Colonic mucosa (tissue), 4 donors: ENCODE measurements at regions not wholly inside any gene's neighbourhood (a gene's known extent, or its start where the extent isn't known, plus 50 kb on each side); places are given as distances from the start of the nearest gene placed in this dataset.

ENCODE experiments used
- DNase-seq: peaks from one replicate; pipeline ENCODE4 v3.0.0-alpha.2; 2020
- H3K27ac ChIP-seq: fragments of 200-600 bp; one replicate; pipeline ENCODE4 v1.8.0; 2021
- H3K27me3 ChIP-seq: fragments of 200-600 bp; one replicate; pipeline ENCODE4 v1.8.0; 2021
- H3K36me3 ChIP-seq: fragments of 200-600 bp; one replicate; pipeline ENCODE4 v1.8.0; 2021
- H3K4me1 ChIP-seq: fragments of 200-600 bp; one replicate; pipeline ENCODE4 v1.8.0; 2021; ENCODE audit warnings: mild to moderate bottlenecking
- H3K4me3 ChIP-seq: fragments of 200-600 bp; one replicate; pipeline ENCODE4 v1.8.0; 2021
- H3K9ac ChIP-seq, 2 donors: one replicate each; pipeline ENCODE4 v1.7.0; 2013; ENCODE audit warnings: control low read depth in 2 of 2, low read depth in 2 of 2, low read length in 2 of 2
- H3K9me3 ChIP-seq: fragments of 200-600 bp; one replicate; pipeline ENCODE4 v1.8.0; 2021
- intact Hi-C: fragments of 100-400 bp; cut with DNase I; formaldehyde crosslinking; loops from one replicate; pipeline ENCODE4 v1.14.1; 2022
- TF ChIP-seq, protein P1 (sequence below): fragments of 200-600 bp; IDR thresholded peaks from one replicate; pipeline ENCODE4 v1.8.0; 2022; ENCODE audit warnings: antibody characterized with exemption, mild to moderate bottlenecking
- donor health status: healthy.
- donor health status: DM: no; HTN: no; CAD: no.
- donor health status: DM: no; HTN: no; CAD: no.

DNA sequence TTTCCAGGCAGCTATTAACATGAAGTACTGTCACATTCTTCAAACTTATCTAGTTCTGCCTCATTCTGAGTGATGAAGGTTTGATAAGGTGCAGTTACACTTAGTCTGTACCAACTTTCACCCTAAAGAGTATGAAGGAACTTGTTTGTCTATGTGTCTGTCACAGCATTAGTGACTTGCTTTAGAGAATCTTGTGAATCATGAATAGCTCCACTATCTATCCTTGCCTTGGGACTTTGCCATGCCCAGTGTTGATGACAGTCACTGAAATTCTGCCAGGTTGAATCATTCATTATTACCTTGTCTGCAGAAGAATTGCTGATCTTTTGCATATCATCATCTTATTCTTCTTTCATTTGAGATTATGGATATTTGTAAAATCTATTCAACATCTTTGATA lies 50.9 kb upstream of the A1CF start:
- TF ChIP-seq, protein P1, sequence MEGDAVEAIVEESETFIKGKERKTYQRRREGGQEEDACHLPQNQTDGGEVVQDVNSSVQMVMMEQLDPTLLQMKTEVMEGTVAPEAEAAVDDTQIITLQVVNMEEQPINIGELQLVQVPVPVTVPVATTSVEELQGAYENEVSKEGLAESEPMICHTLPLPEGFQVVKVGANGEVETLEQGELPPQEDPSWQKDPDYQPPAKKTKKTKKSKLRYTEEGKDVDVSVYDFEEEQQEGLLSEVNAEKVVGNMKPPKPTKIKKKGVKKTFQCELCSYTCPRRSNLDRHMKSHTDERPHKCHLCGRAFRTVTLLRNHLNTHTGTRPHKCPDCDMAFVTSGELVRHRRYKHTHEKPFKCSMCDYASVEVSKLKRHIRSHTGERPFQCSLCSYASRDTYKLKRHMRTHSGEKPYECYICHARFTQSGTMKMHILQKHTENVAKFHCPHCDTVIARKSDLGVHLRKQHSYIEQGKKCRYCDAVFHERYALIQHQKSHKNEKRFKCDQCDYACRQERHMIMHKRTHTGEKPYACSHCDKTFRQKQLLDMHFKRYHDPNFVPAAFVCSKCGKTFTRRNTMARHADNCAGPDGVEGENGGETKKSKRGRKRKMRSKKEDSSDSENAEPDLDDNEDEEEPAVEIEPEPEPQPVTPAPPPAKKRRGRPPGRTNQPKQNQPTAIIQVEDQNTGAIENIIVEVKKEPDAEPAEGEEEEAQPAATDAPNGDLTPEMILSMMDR, result no peak
- no peaks in the 10 kb centered on the region for H3K36me3 ChIP-seq
- intact Hi-C loops, result no loop called here
- no peak overlapping the region for H3K27ac ChIP-seq
- H3K4me3 ChIP-seq, result no peak overlapping the region
- no peak for DNase-seq
- no peak overlapping the region for H3K9ac ChIP-seq
- H3K4me1 ChIP-seq, result no peaks in the 10 kb centered on the region
- no peaks in the 10 kb centered on the region for H3K9me3 ChIP-seq
- H3K27me3 ChIP-seq, result no peaks in the 10 kb centered on the region

DNA sequence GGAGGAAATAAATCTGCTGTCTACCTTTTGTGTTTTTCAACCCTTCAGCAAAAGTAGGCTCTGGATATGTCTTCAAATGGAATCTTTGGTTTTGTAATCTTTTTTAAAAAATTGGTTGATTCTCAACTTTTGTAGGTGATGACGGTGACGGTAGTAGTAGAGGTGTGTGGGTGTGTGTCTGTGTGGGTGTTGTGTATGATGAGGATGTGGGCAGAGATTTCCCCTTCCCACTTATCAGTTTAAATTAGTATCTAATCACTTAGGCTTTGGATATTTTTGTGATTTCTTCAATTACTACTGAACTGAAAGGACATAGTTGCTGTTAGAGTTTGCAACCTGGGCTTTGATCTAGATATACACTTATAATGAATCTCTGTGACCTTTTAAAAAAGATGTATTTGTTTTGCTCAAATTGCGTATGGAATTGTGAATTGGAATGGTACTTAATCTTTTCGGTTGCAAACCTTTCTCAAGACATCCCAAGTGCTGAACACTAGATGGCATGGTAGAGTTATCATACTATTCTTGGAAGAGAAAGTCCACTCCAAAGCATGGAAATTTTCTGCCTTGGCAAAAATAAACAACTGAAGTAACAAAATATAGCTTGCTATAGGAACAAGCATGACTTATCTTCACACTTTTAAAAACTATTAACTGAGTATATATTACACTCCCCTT lies 51.9 kb upstream of the A1CF start:
- intact Hi-C loops, result no loop called here
- no peaks in the 10 kb centered on the region for H3K36me3 ChIP-seq
- no peaks in the 10 kb centered on the region for H3K27me3 ChIP-seq
- H3K4me3 ChIP-seq, result no peak overlapping the region
- TF ChIP-seq, protein P1, result no peak
- no peak overlapping the region for H3K9ac ChIP-seq
- no peaks in the 10 kb centered on the region for H3K4me1 ChIP-seq
- H3K27ac ChIP-seq, result no peak overlapping the region
- DNase-seq, result peak; percentile 25
- no peaks in the 10 kb centered on the region for H3K9me3 ChIP-seq

DNA sequence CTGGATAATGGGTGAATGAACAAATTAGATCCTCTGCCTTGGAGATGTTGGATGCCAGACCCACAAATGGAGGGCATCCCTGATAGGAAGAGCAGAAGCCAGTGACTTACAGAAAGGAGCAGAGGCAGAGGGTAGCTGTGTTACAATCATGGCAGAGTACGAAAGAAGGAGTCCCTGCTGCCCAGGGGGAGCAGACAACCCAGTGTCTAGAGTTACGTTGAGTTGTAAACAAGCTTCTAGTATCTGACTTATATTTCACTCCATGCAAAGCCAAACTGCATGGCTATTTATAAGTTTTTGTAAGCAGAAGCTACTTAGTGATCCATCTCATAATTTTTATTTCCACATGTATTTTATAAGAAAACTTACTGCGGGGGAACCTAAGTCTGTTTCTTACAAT lies 56.2 kb upstream of the A1CF start:
- intact Hi-C loops, result no loop called here
- DNase-seq, result no peak

DNA sequence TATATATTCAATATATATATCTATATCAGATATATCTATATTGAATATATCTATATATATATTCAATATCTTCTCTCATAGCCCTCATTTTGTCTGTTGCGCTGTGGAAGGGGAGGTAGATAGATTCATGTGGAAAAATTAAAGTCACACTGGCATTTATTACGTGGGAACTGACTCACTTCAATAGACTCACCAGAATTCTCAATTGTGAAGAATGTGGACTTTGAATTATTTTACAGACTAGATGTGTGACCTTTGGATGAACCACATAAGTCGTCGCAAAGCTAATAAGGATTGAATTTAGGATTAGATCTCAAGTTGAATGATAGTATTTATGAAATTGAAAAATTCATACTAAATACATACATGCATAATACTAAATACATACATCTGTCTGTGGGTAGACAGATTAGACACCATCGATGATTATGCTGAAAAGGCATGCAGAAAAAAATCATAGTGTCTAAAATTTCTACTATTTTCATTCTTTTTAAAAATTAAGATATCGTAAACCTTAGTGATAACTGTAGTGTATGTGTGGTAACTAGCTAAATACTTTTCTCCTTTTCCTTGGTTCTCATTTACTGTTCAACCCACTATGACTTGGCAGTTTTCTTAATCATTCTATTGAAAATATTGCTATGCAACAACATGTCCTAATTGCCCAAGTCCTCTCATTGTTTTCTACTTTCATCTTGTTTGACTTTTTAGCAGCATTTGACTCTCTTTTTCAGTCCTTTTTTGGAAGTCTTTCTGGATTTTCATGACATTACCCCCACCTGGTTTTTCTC lies 61.8 kb upstream of the A1CF start:
- DNase-seq, result no peak
- no peak overlapping the region for H3K9ac ChIP-seq

More for the DNA sequence above, 56.2 kb upstream of the A1CF start:
- Histone ChIP-seq H3K27me3 (no peaks in the 10 kb centered on the region), H3K4me3 (no peak overlapping the region), H3K36me3 (no peaks in the 10 kb centered on the region), H3K9me3 (no peaks in the 10 kb centered on the region), H3K27ac (no peak overlapping the region), H3K4me1 (no peaks in the 10 kb centered on the region), H3K9ac (no peak overlapping the region)
- TF ChIP-seq, protein P1, result no peak

DNA sequence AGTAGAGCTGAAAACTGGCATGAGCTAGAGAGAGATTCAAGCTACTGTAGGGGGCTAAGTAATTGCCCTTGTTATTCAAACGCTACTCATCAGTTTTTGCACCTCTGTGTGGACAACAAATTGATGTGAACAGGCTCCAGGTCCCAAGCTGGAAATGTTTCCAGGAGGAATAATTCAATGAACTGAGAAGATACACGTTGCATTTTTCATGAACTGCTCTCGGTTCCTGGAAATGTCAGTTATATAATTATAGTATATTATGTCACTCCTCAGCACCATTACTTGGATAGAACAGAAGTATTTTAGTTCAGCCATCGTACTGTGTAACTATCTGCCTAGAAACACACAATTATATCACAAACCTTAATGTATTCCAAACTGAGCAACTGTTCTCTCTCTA lies 65.9 kb upstream of the A1CF start:
- no peak for DNase-seq
- TF ChIP-seq, protein P1, result no peak
- H3K4me1 ChIP-seq, result no peaks in the 10 kb centered on the region
- no peak overlapping the region for H3K4me3 ChIP-seq
- H3K9ac ChIP-seq, result no peak overlapping the region
- no peaks in the 10 kb centered on the region for H3K27me3 ChIP-seq
- no peaks in the 10 kb centered on the region for H3K36me3 ChIP-seq
- H3K27ac ChIP-seq, result no peak overlapping the region
- no peaks in the 10 kb centered on the region for H3K9me3 ChIP-seq
- intact Hi-C loops, result no loop called here

More for the DNA sequence above, 61.8 kb upstream of the A1CF start:
- no peaks in the 10 kb centered on the region for H3K36me3 ChIP-seq
- no peaks in the 10 kb centered on the region for H3K9me3 ChIP-seq
- H3K27me3 ChIP-seq, result no peaks in the 10 kb centered on the region
- TF ChIP-seq, protein P1, result no peak
- intact Hi-C loops, result no loop called here
- no peaks in the 10 kb centered on the region for H3K4me1 ChIP-seq
- no peak overlapping the region for H3K27ac ChIP-seq
- no peak overlapping the region for H3K4me3 ChIP-seq
